Activated T-cell treated with anti-CD3 and anti-CD28 coated beads, Interleukin-2, amount 50 U/mL, for 24 hours (primary cell): ENCODE measurements at regions not wholly inside any gene's neighbourhood (a gene's known extent, or its start where the extent isn't known, plus 50 kb on each side); places are given as distances from the start of the nearest gene placed in this dataset.
"Not testable (repeated sequence)": the region's sequence is repeated elsewhere in the genome, so short reads cannot be mapped to it uniquely, and the experiment has no call there.

Experiments used
- DNase-seq: peaks from one replicate; pipeline ENCODE4 v3.0.0-alpha.2; 2020
- H3K27ac Mint-ChIP-seq: 2 replicates; pipeline ENCODE4 v1.8.0; 2020; ENCODE audit warnings: mild to moderate bottlenecking, mixed read lengths
- H3K27me3 Mint-ChIP-seq: 2 replicates; pipeline ENCODE4 v1.8.0; 2020; ENCODE audit warnings: mixed read lengths
- H3K36me3 Mint-ChIP-seq: 2 replicates; pipeline ENCODE4 v1.8.0; 2020; ENCODE audit warnings: low read depth, mixed read lengths
- H3K4me1 Mint-ChIP-seq: 2 replicates; pipeline ENCODE4 v1.8.0; 2020; ENCODE audit warnings: low read depth, mixed read lengths
- H3K4me3 Mint-ChIP-seq: 2 replicates; pipeline ENCODE4 v1.8.0; 2020; ENCODE audit warnings: mild to moderate bottlenecking, moderate library complexity, mixed read lengths
- H3K9me3 Mint-ChIP-seq: 2 replicates; pipeline ENCODE4 v1.8.0; 2020; ENCODE audit warnings: mixed read lengths

DNA sequence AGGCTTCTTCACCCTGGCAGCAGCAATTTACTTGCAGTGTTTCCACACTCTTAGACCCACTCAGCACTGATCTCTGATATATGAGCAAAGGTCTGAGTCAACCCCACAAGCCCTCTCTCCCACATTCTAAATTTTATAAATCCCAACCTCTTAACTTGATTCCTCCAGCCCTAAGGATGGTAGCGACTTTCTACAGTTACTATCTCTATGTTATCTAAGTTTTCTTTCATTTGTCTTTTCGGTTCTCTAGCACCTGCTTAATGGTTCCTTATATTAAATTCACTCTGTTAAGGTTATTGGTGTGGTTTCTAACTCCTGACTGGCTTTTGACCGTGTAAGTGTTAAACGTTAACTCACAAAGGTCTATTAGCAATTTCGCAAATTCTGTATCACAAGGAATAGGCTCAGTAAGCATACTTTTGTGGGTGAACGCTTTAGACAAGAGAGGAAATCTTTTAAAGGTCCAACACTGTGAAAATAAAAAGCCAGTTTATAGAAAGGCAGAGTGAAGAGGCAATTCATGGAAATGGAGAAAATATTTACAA, 99.3 kb downstream of the DLEU7 start:
- Mint-ChIP-seq H3K4me3 (no peak overlapping the region), H3K36me3 (no peaks in the 10 kb centered on the region), H3K9me3 (peaks cover 2% of the 10 kb centered on the region), H3K4me1 (peaks cover 6% of the 10 kb centered on the region), H3K27me3 (no peaks in the 10 kb centered on the region), H3K27ac (no peak overlapping the region)
- DNase-seq = no peak

DNA sequence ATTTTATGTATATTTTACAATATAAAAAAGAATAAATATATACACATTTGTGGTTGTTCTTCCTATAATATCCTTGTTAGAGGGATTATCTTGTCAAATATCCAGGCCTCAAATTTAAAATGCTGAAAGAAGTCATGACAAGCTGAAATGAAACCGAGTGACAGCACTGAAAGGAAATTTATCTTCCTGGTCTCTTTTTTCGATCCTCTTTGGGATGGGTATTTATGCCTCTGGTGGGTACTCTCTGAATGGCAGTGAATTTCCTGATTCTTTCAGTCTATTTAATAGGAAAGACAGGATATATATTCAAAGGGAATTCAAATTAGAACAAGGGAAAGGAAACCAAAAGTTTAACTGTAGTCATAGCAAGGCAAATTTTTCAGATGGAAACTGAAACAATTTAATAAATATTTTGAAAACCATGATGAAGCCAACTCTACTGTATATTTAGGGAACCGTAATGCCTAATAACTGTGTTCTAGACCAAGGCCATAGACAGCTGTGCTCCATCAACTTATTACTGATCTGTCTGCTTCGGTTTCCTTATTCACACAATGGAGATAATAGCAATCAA, 97.9 kb downstream of the DLEU7 start:
- H3K9me3 Mint-ChIP-seq = peaks cover 2% of the 10 kb centered on the region
- peaks cover 6% of the 10 kb centered on the region for H3K4me1 Mint-ChIP-seq
- H3K4me3 Mint-ChIP-seq = no peak overlapping the region
- no peaks in the 10 kb centered on the region for H3K27me3 Mint-ChIP-seq
- DNase-seq = no peak
- no peaks in the 10 kb centered on the region for H3K36me3 Mint-ChIP-seq
- H3K27ac Mint-ChIP-seq = no peak overlapping the region

- H3K36me3 Mint-ChIP-seq = no peaks in the 10 kb centered on the region
- peaks cover 5% of the 10 kb centered on the region for H3K27me3 Mint-ChIP-seq
- no peak overlapping the region for H3K27ac Mint-ChIP-seq
- H3K9me3 Mint-ChIP-seq = no peaks in the 10 kb centered on the region
- no peak overlapping the region for H3K4me3 Mint-ChIP-seq
- H3K4me1 Mint-ChIP-seq = peaks cover 1% of the 10 kb centered on the region
- no peak for DNase-seq
Measured at GRCh38 chr13:50747737-50748350, 95.6 kb downstream of the DLEU7 start.

DNA sequence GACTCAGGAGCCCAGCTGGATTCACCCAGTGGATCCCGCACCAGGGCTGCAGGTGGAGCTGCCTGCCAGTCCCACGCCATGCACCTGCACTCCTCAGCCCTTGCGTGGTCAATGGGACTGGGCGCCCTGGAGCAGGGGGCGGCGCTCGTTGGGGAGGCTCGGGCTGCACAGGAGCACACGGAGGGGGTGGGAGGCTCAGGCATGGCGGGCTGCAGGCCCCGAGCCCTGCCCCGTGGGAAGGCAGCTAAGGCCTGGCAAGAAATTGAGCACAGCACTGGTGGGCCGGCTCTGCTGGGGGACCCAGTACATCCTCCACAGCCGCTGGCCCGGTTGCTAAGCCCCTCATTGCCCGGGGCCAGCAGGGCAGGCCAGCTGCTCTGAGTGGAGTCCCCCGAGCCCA, 90.3 kb downstream of the DLEU7 start:
- not testable (repeated sequence) for H3K9me3 Mint-ChIP-seq, DNase-seq, H3K4me1 Mint-ChIP-seq, H3K27ac Mint-ChIP-seq, H3K27me3 Mint-ChIP-seq, H3K4me3 Mint-ChIP-seq, H3K36me3 Mint-ChIP-seq

GRCh38 chr13:50755862-50756685, 87.4 kb downstream of the DLEU7 start:
- not testable (repeated sequence) for H3K27me3 Mint-ChIP-seq, DNase-seq, H3K36me3 Mint-ChIP-seq, H3K27ac Mint-ChIP-seq, H3K9me3 Mint-ChIP-seq, H3K4me3 Mint-ChIP-seq
- peaks cover 10% of the 10 kb centered on the region for H3K4me1 Mint-ChIP-seq

GRCh38 chr13:50757008-50757407, 86.5 kb downstream of the DLEU7 start:
- Mint-ChIP-seq H3K27me3 (peaks cover 5% of the 10 kb centered on the region), H3K9me3 (no peaks in the 10 kb centered on the region), H3K27ac (no peak overlapping the region), H3K4me1 (peaks cover 10% of the 10 kb centered on the region), H3K4me3 (no peak overlapping the region), H3K36me3 (no peaks in the 10 kb centered on the region)
- no peak for DNase-seq

GRCh38 chr13:50758796-50759195, 84.7 kb downstream of the DLEU7 start:
- Mint-ChIP-seq H3K4me1 (peaks cover 10% of the 10 kb centered on the region), H3K36me3 (no peaks in the 10 kb centered on the region), H3K9me3 (no peaks in the 10 kb centered on the region), H3K27ac (no peak overlapping the region), H3K4me3 (no peak overlapping the region), H3K27me3 (no peaks in the 10 kb centered on the region)
- no peak for DNase-seq

DNA sequence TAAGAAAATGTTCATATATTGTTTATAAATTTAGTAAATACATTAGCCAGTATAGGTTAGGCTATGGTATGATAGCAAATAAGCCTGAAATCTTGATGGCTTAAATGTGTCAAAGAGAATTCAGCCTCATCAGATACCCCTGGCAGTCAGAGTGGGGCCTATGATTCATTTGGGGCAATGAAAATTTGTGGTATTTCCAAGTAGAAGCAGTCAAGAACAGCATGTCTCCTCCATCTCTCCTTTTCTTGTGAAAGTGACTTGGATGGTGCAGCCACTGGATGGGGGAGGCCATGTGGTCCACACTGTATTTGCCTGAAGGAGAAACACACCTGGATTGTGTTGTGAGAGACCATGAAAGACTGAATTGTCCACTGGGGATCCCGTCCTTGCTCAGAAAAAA, 82.7 kb downstream of the DLEU7 start:
- no peak overlapping the region for H3K4me3 Mint-ChIP-seq
- DNase-seq = no peak
- H3K4me1 Mint-ChIP-seq = peaks cover 10% of the 10 kb centered on the region
- H3K9me3 Mint-ChIP-seq = no peaks in the 10 kb centered on the region
- H3K27ac Mint-ChIP-seq = no peak overlapping the region
- no peaks in the 10 kb centered on the region for H3K27me3 Mint-ChIP-seq
- no peaks in the 10 kb centered on the region for H3K36me3 Mint-ChIP-seq

GRCh38 chr13:50761406-50761805, 82.1 kb downstream of the DLEU7 start:
- no peak for DNase-seq
- H3K27ac Mint-ChIP-seq = no peak overlapping the region
- no peaks in the 10 kb centered on the region for H3K36me3 Mint-ChIP-seq
- peaks cover 7% of the 10 kb centered on the region for H3K4me1 Mint-ChIP-seq
- H3K27me3 Mint-ChIP-seq = no peaks in the 10 kb centered on the region
- no peaks in the 10 kb centered on the region for H3K9me3 Mint-ChIP-seq
- H3K4me3 Mint-ChIP-seq = no peak overlapping the region

GRCh38 chr13:50762969-50763567, 80.4 kb downstream of the DLEU7 start:
- Mint-ChIP-seq H3K27ac (no peak overlapping the region), H3K4me3 (no peak overlapping the region), H3K27me3 (no peaks in the 10 kb centered on the region), H3K4me1 (peaks cover 4% of the 10 kb centered on the region), H3K9me3 (no peaks in the 10 kb centered on the region), H3K36me3 (no peaks in the 10 kb centered on the region)
- no peak for DNase-seq

GRCh38 chr13:50766013-50766412, 77.5 kb downstream of the DLEU7 start:
- H3K4me1 Mint-ChIP-seq = no peaks in the 10 kb centered on the region
- no peaks in the 10 kb centered on the region for H3K9me3 Mint-ChIP-seq
- H3K27me3 Mint-ChIP-seq = no peaks in the 10 kb centered on the region
- DNase-seq = no peak
- H3K27ac Mint-ChIP-seq = no peak overlapping the region
- H3K4me3 Mint-ChIP-seq = no peak overlapping the region
- H3K36me3 Mint-ChIP-seq = no peaks in the 10 kb centered on the region

DNA sequence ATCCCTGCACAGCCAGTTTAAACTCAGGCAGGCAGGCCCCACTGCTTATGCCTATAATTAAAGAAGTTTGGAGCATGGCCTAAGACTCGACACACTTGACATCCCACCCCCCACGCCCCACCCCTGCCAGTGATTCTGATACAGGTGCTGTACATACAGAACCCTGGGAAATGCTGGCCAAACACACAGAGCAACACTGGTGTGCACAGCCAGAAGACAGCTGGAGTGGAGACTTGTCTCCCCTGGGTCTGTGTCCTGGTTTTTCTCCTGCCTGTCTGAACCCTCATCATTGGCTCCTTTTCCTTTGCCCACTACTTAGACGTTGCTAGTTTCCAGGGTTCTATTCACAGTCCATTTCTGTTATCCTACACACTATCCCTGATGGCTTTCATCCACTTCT, 76.8 kb downstream of the DLEU7 start:
- H3K4me1 Mint-ChIP-seq = no peaks in the 10 kb centered on the region
- no peak for DNase-seq
- H3K27ac Mint-ChIP-seq = no peak overlapping the region
- no peak overlapping the region for H3K4me3 Mint-ChIP-seq
- no peaks in the 10 kb centered on the region for H3K9me3 Mint-ChIP-seq
- H3K36me3 Mint-ChIP-seq = no peaks in the 10 kb centered on the region
- no peaks in the 10 kb centered on the region for H3K27me3 Mint-ChIP-seq

DNA sequence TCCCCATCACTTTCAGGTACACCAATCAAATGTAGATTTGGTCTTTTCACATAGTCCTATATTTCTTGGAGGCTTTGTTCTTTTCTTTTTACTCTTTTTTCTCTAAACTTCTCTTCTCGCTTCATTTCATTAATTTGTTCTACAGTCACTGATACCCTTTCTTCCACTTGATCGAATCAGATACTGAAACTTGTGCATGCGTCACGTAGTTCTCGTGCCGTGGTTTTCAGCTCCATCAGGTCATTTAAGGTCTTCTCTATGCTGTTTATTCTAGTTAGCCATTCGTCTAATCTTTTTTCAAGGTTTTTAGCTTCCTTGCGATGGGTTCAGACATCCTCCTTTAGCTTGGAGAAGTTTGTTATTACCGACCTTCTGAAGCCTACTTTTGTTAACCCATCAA, 70.6 kb downstream of the DLEU7 start:
- H3K27me3 Mint-ChIP-seq = peaks cover 15% of the 10 kb centered on the region
- not testable (repeated sequence) for H3K27ac Mint-ChIP-seq, H3K4me3 Mint-ChIP-seq, H3K9me3 Mint-ChIP-seq, H3K36me3 Mint-ChIP-seq, H3K4me1 Mint-ChIP-seq, DNase-seq
